Skin epidermis (tissue), 12 donors: ENCODE measurements at regions not wholly inside any gene's neighbourhood (a gene's known extent, or its start where the extent isn't known, plus 50 kb on each side); places are given as distances from the start of the nearest gene placed in this dataset.

Experiments used
- H3K27ac ChIP-seq, 21 experiments: fragments of 200-600 bp; sonication (generic) in 11 of 21; one replicate each; pipeline ENCODE4 v1.5.0; 2020; ENCODE audit warnings: mild to moderate bottlenecking in 3 of 21, inconsistent platforms in 2 of 21, moderate library complexity in 2 of 21
- H3K4me3 ChIP-seq, 7 experiments: fragments of 200-600 bp; sonication (generic) in 2 of 7; one replicate each; pipeline ENCODE4 v1.5.0; 2020; ENCODE audit warnings: inconsistent platforms in 2 of 7, mild to moderate bottlenecking in 2 of 7, moderate library complexity in 1 of 7

- Histone ChIP-seq H3K27ac (peak overlapping the region in 2 of 21 experiments; percentile 3 to 15), H3K4me3 (no peak overlapping the region)
Measured at GRCh38 chr9:699396-699795, 142.1 kb upstream of the DMRT1 start.

- H3K4me3 ChIP-seq, result no peak overlapping the region
- peak overlapping the region in 4 of 21 experiments; percentile 3 to 33 (median 22) for H3K27ac ChIP-seq
Measured at GRCh38 chr9:700365-701282, 140.9 kb upstream of the DMRT1 start.

- Histone ChIP-seq H3K4me3 (no peak overlapping the region), H3K27ac (peak overlapping the region in 2 of 21 experiments; percentile 38 to 40)
Measured at GRCh38 chr9:703392-703791, 138.1 kb upstream of the DMRT1 start.

GRCh38 chr9:706073-706472 lies 135.4 kb upstream of the DMRT1 start:
- Histone ChIP-seq H3K27ac (peak overlapping the region in 18 of 21 experiments; percentile 53 to 96 (median 86)), H3K4me3 (peak overlapping the region in 6 of 7 experiments; percentile 41 to 67 (median 53))

GRCh38 chr9:706606-707459 lies 134.7 kb upstream of the DMRT1 start:
- Histone ChIP-seq H3K4me3 (peak overlapping the region; percentile 41 to 67 (median 48)), H3K27ac (peak overlapping the region; percentile 53 to 96 (median 86))

- Histone ChIP-seq H3K4me3 (peak overlapping the region in 6 of 7 experiments; percentile 1 to 16 (median 8)), H3K27ac (peak overlapping the region in 15 of 21 experiments; percentile 3 to 74 (median 31))
Measured at GRCh38 chr9:708182-708550, 133.3 kb upstream of the DMRT1 start.

- Histone ChIP-seq H3K27ac (peak overlapping the region in 16 of 21 experiments; percentile 3 to 74 (median 30)), H3K4me3 (peak overlapping the region in 6 of 7 experiments; percentile 1 to 16 (median 8))
Measured at GRCh38 chr9:708551-709432, 132.7 kb upstream of the DMRT1 start.

GRCh38 chr9:710951-711745 lies 130.3 kb upstream of the DMRT1 start:
- H3K27ac ChIP-seq, result no peak overlapping the region
- H3K4me3 ChIP-seq, result no peak overlapping the region

- Histone ChIP-seq H3K4me3 (no peak overlapping the region), H3K27ac (no peak overlapping the region)
Measured at GRCh38 chr9:711761-712553, 129.5 kb upstream of the DMRT1 start.

GRCh38 chr9:712643-713042 lies 128.9 kb upstream of the DMRT1 start:
- H3K4me3 ChIP-seq, result no peak overlapping the region
- H3K27ac ChIP-seq, result no peak overlapping the region

GRCh38 chr9:713091-713490 lies 128.4 kb upstream of the DMRT1 start:
- Histone ChIP-seq H3K27ac (no peak overlapping the region), H3K4me3 (no peak overlapping the region)

GRCh38 chr9:714675-715074 lies 126.8 kb upstream of the DMRT1 start:
- H3K27ac ChIP-seq, result peak overlapping the region in 4 of 21 experiments; percentile 5 to 49 (median 22)
- no peak overlapping the region for H3K4me3 ChIP-seq

GRCh38 chr9:715300-715699 lies 126.2 kb upstream of the DMRT1 start:
- Histone ChIP-seq H3K27ac (peak overlapping the region in 6 of 21 experiments; percentile 1 to 46 (median 28)), H3K4me3 (no peak overlapping the region)

- Histone ChIP-seq H3K4me3 (no peak overlapping the region), H3K27ac (peak overlapping the region in 6 of 21 experiments; percentile 5 to 46 (median 30))
Measured at GRCh38 chr9:715743-716400, 125.6 kb upstream of the DMRT1 start.

GRCh38 chr9:717722-718121 lies 123.8 kb upstream of the DMRT1 start:
- no peak overlapping the region for H3K27ac ChIP-seq
- no peak overlapping the region for H3K4me3 ChIP-seq

GRCh38 chr9:720239-720881 lies 121.1 kb upstream of the DMRT1 start:
- Histone ChIP-seq H3K27ac (no peak overlapping the region), H3K4me3 (no peak overlapping the region)
